ENCODE measurements at regions not wholly inside any gene's neighbourhood (a gene's known extent, or its start where the extent isn't known, plus 50 kb on each side); places are given as distances from the start of the nearest gene placed in this dataset.

DNA sequence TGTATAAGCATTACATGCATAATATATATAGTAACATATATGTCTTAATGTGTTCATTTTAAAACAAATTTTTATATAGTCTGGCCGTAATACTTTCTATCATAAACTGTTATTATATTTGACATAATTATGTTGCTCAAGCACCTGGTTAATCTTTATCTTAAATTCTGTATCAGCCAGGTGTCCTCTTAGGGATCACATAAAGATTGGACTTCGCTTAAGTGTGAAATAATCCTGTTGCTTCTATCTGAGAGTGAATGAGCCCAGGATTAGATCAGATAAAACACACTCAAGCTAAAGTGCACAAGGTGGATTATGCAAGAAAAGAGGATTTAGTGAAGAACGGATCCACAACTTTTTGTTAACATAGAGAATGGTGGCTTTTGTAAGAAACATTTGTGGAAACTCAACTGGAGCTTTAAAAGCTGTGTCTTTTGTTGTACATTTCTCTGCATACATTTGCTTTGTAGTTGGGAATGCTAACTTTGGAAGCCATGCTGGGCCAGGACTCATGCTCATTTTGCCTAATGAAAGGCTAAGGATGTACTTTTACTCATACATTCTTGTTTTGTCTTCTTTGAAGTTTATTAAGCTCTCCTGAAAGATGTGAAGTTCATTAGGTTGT is 437.8 kb downstream of the ZIC1 start:
- TF ChIP-seq POLR2A (IDR thresholded peaks at IDR 0.05), result no peak
- TF ChIP-seq CTCF (IDR thresholded peaks at IDR 0.05), result no peak
